Activated CD4-positive, alpha-beta T cell treated with anti-CD3 and anti-CD28 coated beads for 4 hours (primary cell): ENCODE measurements at regions not wholly inside any gene's neighbourhood (a gene's known extent, or its start where the extent isn't known, plus 50 kb on each side); places are given as distances from the start of the nearest gene placed in this dataset.
"Not testable (repeated sequence)": the region's sequence is repeated elsewhere in the genome, so short reads cannot be mapped to it uniquely, and the experiment has no call there.

Source experiments
- DNase-seq, 2 donors: peaks; one replicate each; pipeline ENCODE4 v3.0.0-alpha.2; 2020

DNA sequence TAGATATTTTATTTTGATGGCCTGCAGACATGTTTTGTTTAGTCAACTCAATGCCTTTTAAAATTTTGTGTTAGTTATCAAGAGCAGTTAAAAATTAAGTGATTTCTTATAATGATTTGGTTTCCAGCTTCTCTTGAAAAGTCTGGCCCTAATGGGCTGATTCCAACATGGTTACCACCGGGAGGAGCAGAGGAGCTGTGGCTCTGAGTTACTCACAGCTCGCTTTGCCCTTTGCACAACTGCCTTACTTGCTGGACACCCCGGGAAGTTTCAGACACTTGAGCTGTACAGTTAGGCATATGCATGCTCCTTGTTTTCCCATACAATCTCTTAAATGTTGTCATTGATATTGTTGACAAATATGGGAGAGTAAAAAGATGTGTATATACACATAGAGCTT is 173.1 kb upstream of the MMS22L start:
- no peak for DNase-seq

DNA sequence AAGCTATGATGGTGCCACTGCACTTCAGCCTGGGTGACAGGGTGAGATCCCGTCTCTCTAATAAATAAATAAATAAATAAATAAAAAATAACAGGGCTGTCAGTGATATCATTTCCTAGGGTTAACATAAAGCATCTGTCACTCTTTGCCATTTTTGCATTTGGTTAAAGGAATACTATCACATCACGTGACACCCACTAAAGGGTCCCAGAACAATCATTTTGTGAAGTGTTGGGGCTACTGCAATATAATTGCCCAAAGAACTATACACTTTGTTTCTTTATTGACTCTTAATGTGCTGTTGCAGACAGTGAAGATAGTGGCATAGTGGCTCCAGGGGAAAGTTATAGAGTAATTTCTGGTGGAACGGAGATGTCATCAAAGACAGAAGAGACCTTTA is 176.5 kb upstream of the MMS22L start:
- DNase-seq = no peak

DNA sequence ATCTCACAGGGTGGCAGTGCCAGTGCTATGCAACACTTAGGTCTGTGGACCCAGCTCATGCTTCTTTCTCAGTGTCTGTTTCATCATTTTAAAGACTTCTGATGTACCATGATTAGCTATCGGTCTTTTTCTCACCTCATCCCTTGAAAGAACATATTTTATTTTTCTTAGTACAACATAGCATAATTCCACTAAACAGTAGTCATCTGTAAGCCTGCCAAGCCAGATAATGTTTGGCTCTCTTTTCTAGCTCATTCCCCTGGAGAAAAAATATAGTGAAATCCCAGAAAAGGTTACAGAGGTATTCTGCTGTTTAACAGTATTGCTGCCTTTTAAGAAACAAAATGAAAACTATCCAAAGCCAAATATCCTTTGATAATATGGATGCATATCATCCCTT is 177.0 kb upstream of the MMS22L start:
- no peak for DNase-seq

DNA sequence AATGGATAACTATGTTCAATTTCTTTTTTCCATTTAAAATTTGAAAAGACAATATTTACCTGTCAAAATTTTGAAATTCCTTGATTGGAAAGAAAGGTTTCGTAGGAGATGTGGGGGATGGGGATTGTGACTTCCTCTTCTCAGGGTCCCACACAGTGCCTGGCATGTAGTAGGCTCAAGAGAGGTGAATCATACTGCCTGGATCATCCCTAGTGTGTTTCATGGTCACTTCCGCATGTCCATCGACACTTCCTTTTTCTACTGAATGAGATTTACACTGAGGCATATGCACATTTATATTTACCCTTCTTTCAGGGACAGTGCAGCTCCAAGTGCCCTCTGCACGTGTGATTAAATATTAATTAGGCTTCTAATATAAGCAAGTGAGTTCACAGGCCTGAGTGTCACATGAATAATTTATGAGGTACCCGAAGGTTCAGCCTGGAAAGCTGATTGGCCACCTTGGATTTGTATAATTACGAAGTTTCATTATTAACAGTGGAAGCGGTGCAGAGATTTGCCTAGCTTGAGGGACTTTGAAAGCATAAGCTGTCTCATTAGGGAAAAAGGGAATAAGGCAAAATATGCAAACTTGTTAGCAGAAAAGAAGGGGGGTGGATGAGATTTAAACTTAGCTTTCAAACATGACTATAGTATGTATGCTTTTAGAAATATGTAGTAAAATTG is 177.5 kb upstream of the MMS22L start:
- no peak for DNase-seq

DNA sequence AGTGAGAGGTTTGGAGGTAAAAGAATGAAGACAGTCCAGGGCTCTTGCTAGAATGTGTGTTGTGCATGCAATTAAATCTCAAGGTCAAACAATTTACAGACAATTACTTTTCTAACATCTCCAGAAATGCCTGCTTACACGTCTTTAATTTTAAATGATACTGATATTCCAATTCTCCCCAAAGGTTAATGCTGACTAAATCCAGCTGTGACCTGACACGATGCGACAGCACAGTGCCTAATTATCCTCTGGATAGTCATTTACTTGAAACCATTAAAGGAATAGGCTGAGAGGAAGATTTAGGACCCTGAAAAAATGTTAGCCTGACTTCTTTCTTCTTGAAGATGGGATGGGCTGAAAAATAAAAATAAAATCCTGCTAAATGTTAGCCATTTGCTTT is 178.2 kb upstream of the MMS22L start:
- DNase-seq = no peak

DNA sequence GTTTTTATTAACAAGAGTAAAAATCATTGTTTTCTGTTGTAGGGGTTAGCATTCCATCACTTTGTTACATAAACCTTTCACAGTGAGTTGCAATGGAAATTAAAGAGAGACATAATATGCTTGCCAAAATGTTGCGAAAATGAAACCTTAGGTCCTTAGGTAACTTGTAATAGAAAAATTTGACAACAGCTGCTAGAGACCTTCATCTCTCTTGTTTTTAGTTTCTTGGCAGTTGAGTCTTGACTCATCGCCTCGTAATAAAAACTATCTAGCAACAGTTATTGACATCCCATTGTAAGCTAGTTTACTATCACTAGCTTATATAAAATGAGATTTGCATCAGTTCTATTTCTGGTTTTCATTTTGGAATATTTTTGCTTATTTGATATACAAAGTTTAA is 179.0 kb upstream of the MMS22L start:
- no peak for DNase-seq

DNA sequence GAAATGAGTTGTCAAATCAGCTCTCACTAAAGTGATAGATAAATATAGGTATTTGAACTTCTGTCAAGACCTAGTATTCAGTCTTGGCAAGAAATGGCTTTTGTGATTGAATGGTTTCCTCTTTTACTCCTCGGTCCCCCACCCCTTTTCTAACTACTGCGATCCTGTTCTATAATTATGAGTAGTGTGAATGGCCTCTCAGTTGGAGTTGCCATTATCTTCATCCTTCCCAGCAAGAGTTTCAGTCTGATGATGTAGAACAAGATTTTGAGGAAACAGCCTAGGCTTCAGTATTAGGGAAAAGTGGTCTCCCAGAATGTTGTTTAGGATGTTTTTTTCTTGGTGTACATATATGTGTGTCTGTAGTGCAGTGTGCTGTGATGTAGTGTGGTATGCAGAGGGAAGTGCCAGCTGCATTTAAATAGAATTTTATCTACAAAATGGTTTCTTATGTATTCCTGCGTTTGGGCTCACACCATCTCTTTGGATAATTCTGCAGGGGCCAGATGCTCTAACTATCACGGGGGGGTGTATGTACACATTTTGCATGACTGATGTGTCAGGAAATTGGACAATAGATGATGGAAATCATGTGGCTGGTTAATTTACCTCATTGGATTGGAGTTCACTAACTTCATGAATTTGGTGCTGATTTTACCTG is 180.1 kb upstream of the MMS22L start:
- no peak for DNase-seq

DNA sequence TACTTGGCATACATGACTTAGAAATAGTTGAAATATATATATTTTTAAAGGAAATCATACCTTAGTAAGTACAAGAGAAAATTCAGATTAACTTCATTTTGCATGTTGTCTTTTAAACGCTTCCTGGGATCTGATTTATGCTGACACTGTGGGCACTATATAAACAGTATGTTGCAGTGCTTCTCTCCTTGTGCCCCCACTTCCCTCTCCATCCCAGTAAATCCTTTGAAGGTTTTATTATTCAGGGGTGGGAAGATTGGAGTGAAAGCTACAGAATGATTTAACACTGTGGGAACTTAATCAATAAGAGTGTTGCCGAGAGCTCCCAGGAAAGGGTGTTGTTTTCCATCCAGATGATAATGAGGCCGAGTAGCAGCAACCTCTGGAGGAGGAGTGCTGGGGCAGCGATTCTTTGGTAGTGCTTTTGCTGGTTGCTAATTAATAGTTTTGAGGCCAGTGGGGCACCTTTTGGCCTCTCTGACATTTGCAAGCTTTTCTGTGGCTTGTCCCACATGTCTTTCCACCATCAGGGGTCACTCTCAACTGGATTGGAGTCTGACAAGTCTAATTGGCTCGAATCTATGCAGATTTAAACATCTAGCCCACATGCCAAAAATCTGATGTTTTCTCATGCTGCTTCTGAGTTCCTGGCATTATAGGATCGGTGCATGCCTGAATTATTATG is 183.0 kb upstream of the MMS22L start:
- no peak for DNase-seq

DNA sequence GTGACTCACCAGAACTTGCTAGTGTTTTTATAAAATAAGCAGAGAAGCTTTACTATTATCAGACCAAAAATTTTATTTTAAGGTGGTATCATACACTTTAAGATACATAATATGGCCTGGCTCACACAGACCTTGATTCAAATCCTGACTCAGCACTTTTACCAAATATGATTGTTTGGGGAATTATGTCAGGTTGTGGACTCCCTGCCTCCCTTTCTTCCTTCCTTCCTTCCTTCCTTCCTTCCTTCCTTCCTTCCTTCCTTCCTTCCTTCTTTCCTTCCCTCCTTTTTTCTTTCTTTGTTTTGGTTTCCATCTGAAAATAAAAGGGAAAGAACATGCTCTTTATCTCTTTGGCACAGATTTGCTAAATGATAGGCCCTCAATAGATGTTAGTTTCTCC is 186.0 kb upstream of the MMS22L start:
- DNase-seq = no peak

DNA sequence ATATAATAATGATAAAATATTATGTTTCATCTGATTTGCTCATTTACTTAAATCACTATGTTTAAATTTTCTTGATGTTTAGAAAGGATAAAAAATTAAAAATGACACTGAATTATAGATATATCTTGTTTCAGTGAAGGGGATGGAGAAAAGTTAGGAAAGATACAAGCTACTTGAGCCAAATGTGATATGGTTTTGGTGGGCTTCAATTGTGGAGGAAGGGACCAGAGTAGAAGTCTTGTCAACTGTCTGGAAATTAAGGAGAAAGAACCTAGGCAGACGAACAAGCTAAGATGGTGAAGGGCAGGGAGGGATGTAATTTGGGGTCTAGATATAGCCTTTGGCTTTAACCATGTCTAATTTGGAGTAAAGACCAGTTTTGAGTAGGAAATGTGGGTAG is 186.4 kb upstream of the MMS22L start:
- no peak for DNase-seq

DNA sequence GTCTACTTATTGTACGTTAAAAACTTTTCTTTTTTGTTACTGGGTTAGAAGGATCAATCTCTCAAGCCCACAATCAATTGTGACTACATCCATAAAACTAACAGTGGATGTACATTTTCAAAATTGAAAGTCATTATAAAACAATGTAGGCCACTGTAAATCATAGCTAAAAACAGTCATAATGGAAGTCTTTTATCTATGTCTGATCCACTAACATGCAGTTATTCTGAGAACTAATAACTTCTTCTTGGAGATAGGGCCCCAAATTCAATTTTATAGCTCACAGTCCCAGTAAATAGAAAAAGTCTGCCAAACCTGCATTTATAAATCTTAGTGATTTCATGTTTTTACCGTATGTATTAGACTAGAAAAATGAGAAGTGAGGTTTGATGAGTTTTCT is 187.3 kb upstream of the MMS22L start:
- DNase-seq = no peak

DNA sequence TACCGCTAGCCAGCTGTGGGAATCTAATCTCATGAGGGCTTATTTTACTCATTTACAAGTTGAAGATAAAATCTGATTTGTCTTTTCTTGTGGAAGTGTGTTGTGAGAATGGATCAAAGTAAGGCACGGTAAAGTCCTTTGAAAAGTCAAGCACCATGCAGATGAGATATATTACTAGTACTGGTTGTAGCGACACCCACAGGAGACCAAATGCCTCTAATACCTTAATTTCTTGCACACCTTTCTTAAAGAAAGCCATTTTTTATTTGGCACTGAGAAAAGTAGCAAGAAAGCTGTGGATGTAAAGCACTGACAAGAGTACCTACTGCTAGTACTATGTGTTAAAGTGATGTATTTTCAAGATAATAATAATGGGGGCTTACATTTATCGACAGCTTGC is 191.0 kb upstream of the MMS22L start:
- no peak for DNase-seq

DNA sequence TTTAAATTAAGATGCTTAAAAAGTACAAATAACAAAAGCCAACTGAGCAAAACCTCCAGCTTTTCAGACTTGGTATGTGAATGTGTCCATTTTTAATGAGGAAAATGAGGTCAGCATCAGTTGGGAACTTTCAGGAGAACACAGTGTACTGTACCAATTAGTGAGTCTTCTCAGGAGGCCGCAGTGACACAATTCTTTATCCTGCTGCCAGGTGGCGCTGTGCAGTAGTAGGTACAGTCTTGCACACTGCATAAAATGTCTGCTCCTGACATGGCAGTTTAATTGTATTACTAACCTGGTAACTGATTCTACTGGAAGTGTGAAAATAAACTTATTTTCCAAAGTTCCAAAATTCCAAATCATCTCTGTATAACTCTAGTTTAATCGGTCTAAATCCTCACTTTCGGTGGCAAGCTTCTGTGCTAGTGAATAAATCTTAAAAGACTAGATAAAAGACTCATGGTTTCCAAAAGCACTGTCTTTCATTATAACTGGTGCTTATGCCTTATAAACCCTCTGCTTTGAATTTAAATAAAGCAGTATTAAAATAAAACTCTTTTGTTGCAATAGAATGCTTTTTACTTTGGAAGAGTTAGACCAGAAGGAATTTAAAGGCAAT is 214.8 kb upstream of the MMS22L start:
- peak; percentile 29 to 41 for DNase-seq

DNA sequence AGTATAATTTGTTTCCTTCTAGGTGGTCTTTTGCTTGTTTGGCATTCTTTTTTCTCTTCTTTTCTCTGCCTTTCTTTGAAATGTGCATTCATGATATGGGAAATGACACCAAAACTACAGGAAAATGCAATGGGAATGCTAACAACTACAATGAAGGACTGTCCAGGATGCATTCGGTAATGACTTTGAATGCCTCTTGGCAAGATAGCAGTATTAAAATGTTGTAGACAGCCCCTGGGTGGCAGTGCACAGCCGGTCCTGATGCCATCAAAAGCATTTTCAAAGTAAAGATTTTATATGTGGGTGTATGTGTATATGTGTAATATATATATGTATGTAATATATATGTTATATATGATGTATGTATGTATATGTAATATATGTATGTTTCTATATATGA is 218.8 kb upstream of the MMS22L start:
- DNase-seq = no peak

DNA sequence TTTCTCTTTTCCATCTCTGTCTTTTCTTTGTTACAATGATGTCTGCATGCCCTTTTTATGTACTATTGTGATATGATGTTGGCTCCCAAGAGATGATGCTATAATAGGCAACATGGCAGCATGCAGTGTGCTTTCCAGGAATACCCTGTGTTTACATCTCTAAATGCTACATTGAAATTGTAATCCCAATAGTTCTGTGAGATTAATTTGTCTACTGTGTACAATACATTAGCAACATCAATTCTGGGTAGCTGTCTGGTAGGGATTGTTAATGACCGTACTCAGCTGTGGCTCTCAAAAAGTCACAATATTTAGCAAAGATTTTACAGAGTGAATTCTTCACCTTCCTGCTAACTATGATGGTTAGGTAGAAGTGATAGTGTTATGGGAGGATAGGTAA is 225.6 kb upstream of the MMS22L start:
- DNase-seq = no peak

DNA sequence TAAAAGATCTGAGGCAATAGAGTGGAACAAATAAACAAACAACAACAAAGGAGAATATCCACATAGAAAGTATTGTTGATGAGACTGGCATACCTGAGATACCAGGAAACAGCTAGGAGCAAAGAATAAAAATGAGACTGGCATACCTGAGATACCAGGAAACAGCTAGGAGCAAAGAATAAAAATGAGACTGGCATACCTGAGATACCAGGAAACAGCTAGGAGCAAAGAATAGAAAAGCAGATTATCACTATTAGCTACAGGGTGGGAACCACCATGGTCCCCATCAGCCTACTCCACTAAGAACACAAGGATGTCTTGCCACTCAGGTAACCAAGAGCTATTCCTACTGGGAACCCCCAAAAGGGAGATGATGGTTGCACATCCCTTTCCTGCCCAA is 230.2 kb upstream of the MMS22L start:
- not testable (repeated sequence) for DNase-seq

DNA sequence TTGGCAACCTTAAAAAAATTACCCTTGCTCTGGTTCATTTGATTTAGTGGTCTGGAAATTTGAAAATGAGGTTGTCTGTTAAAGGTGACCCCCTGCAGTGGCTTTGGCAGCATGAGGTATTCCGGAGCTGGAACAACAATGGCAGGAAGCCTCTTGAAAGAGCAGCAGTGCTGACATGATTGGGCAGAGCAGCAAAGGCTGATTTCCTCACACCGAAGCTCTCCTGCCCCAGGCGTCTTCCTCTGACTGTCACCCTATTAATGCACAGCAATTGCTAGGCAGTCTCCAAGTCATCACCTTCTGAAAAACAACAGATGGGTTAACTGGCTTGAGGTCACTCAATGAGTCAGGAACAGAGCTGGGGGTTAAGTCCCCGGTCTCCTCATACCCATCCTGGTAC is 241.8 kb upstream of the MMS22L start:
- no peak for DNase-seq

DNA sequence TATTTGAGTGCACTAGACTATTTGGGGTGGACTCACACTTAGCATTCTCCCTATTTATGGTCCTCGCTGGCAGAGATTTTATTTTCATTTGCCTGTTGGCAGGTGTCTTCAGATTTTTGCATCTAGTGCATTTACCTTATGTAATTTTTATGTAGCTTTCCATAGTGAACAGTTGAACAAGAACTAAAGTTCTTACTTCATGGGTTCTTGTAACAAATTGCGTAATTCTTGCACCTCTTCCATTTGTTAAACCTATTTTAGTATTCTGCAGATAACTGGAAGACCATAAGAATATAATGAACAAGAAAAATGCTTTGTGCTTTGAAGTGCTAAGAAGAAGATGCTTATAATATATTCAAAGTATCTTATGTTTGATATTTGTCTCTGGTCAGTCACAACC is 252.8 kb upstream of the MMS22L start:
- DNase-seq = no peak

DNA sequence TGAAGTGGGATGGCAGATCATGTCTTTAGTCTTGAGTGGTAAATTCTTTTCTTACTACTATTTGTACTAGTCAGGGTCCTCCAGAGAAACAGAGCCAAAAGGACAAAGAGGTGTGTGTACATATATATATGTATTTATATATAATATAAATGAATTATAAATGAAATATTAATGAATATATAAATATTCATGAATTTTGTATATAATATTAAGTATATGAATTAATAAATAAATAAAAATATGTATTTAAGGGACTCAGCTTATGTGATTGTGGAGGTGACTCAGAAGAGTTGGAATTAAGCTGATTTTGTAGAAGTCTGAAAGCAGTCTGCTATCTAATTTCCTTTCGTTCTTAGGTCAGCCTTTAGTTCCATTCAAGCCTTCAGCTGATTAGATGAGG is 265.3 kb upstream of the MMS22L start:
- no peak for DNase-seq

DNA sequence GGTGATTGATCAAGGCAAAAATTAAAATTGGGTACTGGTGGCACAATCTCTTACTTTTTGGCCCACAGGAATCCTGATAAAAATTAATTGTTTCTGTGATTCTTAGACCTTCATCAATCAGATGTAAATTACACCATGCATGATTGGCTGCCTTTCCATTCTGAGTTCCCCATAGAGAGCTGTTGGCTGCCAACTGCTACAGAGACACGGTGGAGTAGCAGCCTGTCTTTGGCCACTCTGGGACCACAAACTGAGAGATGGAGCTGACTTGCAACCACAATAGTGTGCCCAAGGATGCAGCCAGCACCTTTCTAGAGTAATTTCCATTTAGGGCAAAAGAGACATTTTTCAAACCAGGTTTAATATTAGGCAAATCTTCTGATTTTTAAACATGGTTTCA is 274.3 kb upstream of the MMS22L start:
- no peak for DNase-seq

DNA sequence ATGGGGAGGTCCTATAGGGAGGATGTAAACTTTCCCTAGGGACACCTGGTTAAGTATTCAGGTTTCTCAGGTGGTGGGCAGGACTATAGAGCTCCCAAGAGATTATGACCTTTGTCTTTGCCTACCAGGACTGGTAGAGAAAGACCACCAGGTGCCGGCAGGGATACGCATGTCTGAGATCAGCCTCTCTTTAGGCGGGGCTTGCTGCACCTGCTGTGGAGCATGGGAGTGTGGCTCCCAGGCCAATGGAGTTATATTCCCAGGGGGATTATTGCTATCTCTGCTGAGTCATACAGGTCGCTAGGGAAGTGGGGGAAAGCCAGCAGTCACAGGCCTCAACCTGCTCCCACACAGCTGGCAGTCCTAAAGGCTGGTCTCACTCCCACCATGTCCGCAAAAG is 280.5 kb upstream of the MMS22L start:
- DNase-seq = no peak

DNA sequence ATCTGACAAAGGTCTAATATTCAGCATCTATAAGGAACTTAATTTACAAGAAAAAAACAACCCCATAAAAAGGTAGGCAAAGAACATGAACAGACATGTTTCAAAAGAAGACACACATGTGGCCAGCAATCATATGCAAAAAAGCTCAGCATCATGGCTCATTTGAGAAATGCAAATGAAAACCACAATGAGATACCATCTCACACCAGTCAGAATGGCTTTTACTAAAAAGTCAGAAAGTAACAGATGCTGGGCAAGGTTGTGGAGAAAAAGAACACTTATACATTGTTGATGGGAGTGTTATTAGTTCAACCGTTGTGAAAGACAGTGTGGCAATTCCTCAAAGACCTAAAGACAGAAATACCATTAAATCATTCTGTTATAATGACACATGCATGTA is 289.9 kb upstream of the MMS22L start:
- no peak for DNase-seq

DNA sequence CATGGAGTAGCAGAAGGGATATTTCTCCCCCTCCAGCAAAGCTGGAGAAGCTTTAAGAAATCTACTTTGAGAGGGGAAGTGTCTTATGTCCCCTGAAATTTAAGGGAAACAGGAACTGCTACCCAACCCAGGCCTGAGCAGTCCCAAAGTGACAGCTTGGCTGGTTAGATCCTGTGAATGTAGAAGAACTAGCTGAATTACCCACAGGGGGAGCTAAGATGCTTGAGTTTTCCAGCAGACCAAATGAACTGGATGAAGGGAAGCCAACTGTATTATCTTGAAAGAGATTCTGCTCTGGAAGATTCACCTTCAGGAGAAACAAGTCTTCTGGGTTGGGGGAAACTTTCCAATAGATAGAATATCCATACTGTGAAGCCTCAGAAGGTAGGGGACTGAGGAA is 303.3 kb upstream of the MMS22L start:
- no peak for DNase-seq

DNA sequence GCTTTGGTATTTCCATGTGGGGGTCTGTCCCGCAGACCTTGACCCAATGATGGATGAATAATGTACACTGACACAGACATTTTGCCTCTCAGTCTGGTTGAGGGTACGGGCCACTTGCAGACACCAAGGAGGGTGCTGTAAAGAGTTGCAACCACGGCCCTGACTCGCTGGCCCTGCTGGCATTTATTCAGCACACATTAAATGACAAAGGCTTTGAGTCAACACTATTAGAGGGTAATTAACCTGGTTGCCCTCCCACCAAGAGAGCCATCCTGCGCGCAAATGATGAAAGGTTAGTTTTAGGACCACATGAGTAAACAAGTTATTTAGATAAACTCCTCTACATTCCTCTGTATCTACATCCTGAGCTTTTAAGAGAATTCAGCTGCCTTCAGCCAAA is 308.9 kb upstream of the MMS22L start:
- DNase-seq = no peak
